Glutamatergic neuron (in vitro differentiated cells): ENCODE measurements at regions not wholly inside any gene's neighbourhood (a gene's known extent, or its start where the extent isn't known, plus 50 kb on each side); places are given as distances from the start of the nearest gene placed in this dataset.

ENCODE experiments used
- DNase-seq: peaks from one replicate; pipeline ENCODE4 v3.0.0; 2022
- H3K27ac Mint-ChIP-seq: one replicate; pipeline ENCODE4 v1.8.0; 2020; ENCODE audit warnings: mild to moderate bottlenecking, mixed read lengths, inconsistent platforms; ENCODE audit not compliant: unreplicated experiment
- H3K27me3 Mint-ChIP-seq: one replicate; pipeline ENCODE4 v1.8.0; 2020; ENCODE audit warnings: mild to moderate bottlenecking, moderate library complexity, mixed read lengths, inconsistent platforms; ENCODE audit not compliant: unreplicated experiment
- H3K36me3 Mint-ChIP-seq: one replicate; pipeline ENCODE4 v1.8.0; 2020; ENCODE audit warnings: mild to moderate bottlenecking, mixed read lengths, inconsistent platforms; ENCODE audit not compliant: unreplicated experiment
- H3K4me1 Mint-ChIP-seq: one replicate; pipeline ENCODE4 v1.8.0; 2020; ENCODE audit warnings: mild to moderate bottlenecking, low read depth, mixed read lengths, inconsistent platforms; ENCODE audit not compliant: unreplicated experiment
- H3K4me3 Mint-ChIP-seq: one replicate; pipeline ENCODE4 v1.8.0; 2020; ENCODE audit warnings: mild to moderate bottlenecking, mixed read lengths, inconsistent platforms; ENCODE audit not compliant: unreplicated experiment
- H3K9me3 Mint-ChIP-seq: one replicate; pipeline ENCODE4 v1.8.0; 2020; ENCODE audit warnings: mild to moderate bottlenecking, moderate library complexity, mixed read lengths, inconsistent platforms; ENCODE audit not compliant: unreplicated experiment
- TF ChIP-seq, protein P1 (sequence below): fragments of 200-600 bp; sonication (generic); IDR thresholded peaks from one replicate; pipeline ENCODE4 v1.5.0; 2021; ENCODE audit not compliant: partially characterized antibody, unreplicated experiment

GRCh38 chr4:92215476-92215875 lies 88.3 kb upstream of the GRID2 start:
- no peak for DNase-seq
- Mint-ChIP-seq H3K27me3 (peaks cover 2% of the 10 kb centered on the region), H3K4me1 (no peaks in the 10 kb centered on the region)

DNA sequence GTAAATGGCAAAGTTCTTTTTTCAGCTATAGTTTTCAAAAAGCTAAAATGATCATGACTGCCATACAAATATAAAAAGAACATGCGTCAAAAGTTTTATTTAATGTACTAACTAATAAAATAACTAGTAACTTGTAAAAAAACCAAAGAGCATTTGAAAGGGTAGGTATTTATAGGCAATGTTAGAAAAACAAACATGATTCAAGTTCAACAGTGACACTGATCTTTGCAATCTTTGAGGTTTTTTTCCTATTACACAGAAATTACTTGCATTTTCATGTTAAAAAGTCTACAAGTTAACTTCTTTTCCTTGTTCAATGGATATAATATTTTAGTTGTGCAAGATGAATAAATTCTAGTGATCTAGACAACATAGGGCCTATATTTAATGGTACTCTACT lies 72.3 kb upstream of the GRID2 start:
- DNase-seq: no peak
- TF ChIP-seq, protein P1, sequence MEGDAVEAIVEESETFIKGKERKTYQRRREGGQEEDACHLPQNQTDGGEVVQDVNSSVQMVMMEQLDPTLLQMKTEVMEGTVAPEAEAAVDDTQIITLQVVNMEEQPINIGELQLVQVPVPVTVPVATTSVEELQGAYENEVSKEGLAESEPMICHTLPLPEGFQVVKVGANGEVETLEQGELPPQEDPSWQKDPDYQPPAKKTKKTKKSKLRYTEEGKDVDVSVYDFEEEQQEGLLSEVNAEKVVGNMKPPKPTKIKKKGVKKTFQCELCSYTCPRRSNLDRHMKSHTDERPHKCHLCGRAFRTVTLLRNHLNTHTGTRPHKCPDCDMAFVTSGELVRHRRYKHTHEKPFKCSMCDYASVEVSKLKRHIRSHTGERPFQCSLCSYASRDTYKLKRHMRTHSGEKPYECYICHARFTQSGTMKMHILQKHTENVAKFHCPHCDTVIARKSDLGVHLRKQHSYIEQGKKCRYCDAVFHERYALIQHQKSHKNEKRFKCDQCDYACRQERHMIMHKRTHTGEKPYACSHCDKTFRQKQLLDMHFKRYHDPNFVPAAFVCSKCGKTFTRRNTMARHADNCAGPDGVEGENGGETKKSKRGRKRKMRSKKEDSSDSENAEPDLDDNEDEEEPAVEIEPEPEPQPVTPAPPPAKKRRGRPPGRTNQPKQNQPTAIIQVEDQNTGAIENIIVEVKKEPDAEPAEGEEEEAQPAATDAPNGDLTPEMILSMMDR: no peak
- H3K4me3 Mint-ChIP-seq: no peak overlapping the region
- no peaks in the 10 kb centered on the region for H3K36me3 Mint-ChIP-seq
- H3K27ac Mint-ChIP-seq: no peak overlapping the region
- H3K27me3 Mint-ChIP-seq: no peaks in the 10 kb centered on the region
- H3K4me1 Mint-ChIP-seq: peaks cover 3% of the 10 kb centered on the region
- H3K9me3 Mint-ChIP-seq: no peaks in the 10 kb centered on the region

More at GRCh38 chr4:92215476-92215875, 88.3 kb upstream of the GRID2 start:
- TF ChIP-seq, protein P1: no peak
- Mint-ChIP-seq H3K27ac (no peak overlapping the region), H3K36me3 (no peaks in the 10 kb centered on the region), H3K4me3 (no peak overlapping the region), H3K9me3 (peaks cover 2% of the 10 kb centered on the region)

- Mint-ChIP-seq H3K4me1 (peaks cover 3% of the 10 kb centered on the region), H3K27me3 (no peaks in the 10 kb centered on the region)
These were observed 71.2 kb upstream of the GRID2 start for GRCh38 chr4:92232566-92232965.

DNA sequence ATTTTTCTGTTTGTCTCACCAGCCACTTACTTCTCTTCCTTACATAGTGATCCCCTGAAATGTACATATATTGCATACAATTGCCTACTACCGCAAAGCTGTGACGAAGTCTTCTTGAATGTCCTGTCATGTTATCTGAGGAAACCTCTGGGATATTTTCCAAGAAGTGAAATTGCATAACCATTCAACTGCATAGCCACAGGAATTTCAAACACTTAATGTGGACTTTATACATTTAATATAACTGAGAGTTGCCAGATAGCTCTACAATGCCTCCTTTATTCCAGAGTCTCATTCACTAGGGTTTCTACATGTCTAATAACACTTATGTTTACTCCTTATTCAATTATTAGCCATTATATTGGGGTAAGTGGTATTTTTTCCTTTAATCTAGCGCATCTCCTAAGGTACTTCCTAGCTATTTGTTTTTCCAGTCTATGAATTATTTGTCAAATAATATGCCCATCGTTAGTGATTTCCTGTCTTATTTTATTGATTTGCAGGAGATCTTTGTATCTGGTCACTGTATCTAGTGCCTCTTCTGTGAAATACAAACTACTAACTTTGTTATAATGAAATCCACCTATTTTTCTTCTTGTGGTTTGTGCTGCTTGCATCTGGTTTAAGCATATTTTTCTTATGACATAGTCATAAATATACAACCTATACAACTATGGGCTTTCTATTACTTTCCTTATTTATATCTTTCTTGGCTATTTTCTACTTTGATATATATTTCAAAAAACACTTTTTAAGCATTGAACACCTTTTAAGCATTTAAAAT lies 69.2 kb upstream of the GRID2 start:
- H3K4me1 Mint-ChIP-seq: peaks cover 3% of the 10 kb centered on the region
- no peak overlapping the region for H3K4me3 Mint-ChIP-seq
- no peaks in the 10 kb centered on the region for H3K9me3 Mint-ChIP-seq
- DNase-seq: no peak
- no peaks in the 10 kb centered on the region for H3K27me3 Mint-ChIP-seq
- H3K36me3 Mint-ChIP-seq: peaks cover 4% of the 10 kb centered on the region
- TF ChIP-seq, protein P1: no peak
- H3K27ac Mint-ChIP-seq: no peak overlapping the region

More at GRCh38 chr4:92232566-92232965, 71.2 kb upstream of the GRID2 start:
- H3K9me3 Mint-ChIP-seq: no peaks in the 10 kb centered on the region
- DNase-seq: no peak
- H3K36me3 Mint-ChIP-seq: no peaks in the 10 kb centered on the region
- TF ChIP-seq, protein P1: no peak
- H3K27ac Mint-ChIP-seq: no peak overlapping the region
- H3K4me3 Mint-ChIP-seq: no peak overlapping the region

DNA sequence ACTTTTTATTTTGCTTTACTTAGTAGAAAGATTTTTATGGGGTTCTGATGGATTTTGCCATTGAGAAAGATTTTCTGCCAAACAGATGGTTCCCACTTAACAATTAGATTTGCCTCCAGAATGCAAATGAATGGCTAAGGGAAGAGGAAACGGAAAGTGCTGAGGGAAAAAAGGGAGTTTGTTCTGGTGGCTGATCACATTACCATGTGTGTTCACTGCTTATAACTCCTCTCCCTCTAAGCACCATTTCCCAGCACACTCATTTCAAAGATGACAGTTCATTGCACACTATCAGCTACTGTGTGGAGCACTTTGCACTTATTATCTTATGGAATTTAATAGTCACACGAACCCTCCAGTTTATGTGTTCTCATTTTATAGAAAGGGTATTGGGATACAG lies 68.0 kb upstream of the GRID2 start:
- H3K27me3 Mint-ChIP-seq: no peaks in the 10 kb centered on the region
- DNase-seq: no peak
- H3K4me1 Mint-ChIP-seq: peaks cover 3% of the 10 kb centered on the region
- H3K36me3 Mint-ChIP-seq: peaks cover 7% of the 10 kb centered on the region
- H3K4me3 Mint-ChIP-seq: no peak overlapping the region
- no peak overlapping the region for H3K27ac Mint-ChIP-seq
- TF ChIP-seq, protein P1: no peak
- no peaks in the 10 kb centered on the region for H3K9me3 Mint-ChIP-seq
